ENCODE measurements at regions not wholly inside any gene's neighbourhood (a gene's known extent, or its start where the extent isn't known, plus 50 kb on each side); places are given as distances from the start of the nearest gene placed in this dataset.

DNA sequence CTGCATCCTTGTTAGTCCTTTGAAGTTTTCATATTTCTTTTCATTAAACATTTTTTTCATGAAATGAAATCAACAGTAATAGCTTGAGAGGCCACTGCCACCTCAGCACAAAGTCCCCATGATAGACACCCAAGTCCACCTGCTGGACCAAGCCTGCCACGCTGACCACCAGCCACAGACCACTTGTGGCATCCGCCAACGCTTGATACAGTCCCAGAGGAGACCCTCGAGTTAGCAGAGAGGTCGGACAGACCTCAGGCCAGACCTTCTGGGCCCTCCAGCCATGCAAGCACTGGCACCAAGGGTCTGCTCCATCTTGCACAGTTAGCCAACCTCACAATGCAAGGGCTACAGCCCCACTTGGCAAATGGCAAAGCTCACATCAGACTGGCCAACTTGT is 91.8 kb upstream of the RTL6 start:
- H3K27ac Mint-ChIP-seq, result no peak overlapping the region
- peaks cover 6 to 16% of the 10 kb centered on the region in 2 donors for H3K4me1 Mint-ChIP-seq (ENCODE audit: low read depth in 2 of 2)
- DNase-seq, result no peak
- ATAC-seq (replicated peaks), result no peak
- no peaks in the 10 kb centered on the region for H3K36me3 Mint-ChIP-seq (ENCODE audit: insufficient read depth)
- H3K4me3 Mint-ChIP-seq, result no peak overlapping the region
- peaks cover 47 to 74% of the 10 kb centered on the region in 2 donors for H3K27me3 Mint-ChIP-seq
- no peaks in the 10 kb centered on the region for H3K9me3 Mint-ChIP-seq

DNA sequence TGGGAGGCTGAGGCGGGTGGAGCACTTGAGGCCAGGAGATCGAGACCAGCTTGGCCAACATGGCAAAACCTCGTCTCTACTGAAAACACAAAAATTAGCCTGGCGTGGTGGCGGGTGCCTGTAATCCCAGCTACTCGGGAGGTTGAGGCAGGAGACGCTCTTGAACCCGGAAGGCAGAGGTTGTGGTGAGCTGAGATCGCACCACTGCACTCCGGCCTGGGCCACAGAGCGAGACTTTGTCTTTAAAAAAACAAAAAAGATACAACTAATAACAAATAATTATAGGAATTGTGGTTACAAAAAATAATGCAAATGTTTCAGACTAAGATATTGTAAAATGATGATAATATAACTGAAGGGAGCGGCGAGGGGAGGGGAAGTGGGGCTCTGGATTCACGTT is 90.3 kb upstream of the RTL6 start:
- Mint-ChIP-seq H3K27ac (no peak overlapping the region), H3K4me1 (ENCODE audit: low read depth in 2 of 2) (peaks cover 6 to 16% of the 10 kb centered on the region in 2 donors), H3K36me3 (ENCODE audit: insufficient read depth) (no peaks in the 10 kb centered on the region), H3K27me3 (peaks cover 51 to 74% of the 10 kb centered on the region in 2 donors), H3K4me3 (no peak overlapping the region), H3K9me3 (no peaks in the 10 kb centered on the region)
- no peak for ATAC-seq (replicated peaks)
- DNase-seq, result no peak

DNA sequence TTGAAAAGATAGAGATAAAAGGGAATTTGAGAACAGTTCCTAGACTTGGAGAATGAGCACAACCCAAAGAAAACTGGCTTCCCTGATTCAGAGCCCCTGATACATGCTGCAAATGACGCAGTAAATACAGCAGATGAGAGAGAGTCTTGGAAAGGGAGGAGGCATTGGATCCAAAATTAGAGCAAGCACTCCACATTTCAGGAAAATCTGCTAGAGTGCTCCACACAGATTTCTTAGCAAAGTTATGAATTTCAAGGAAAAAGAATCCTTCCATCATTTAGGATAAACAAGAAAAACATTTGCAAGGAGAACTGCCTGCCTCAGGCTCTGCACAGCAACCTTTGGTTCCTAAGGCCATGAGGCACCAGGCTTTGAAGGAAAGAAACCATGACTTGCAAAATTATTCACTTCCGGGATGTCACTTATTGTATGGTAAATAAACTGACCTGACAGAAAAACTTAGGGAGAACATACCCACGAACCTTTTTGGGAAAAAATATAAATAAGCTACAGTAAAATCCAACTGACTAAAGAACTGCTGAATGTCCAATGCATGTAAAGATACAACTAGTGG is 89.8 kb upstream of the RTL6 start:
- H3K36me3 Mint-ChIP-seq (ENCODE audit: insufficient read depth), result no peaks in the 10 kb centered on the region
- peaks cover 51 to 74% of the 10 kb centered on the region in 2 donors for H3K27me3 Mint-ChIP-seq
- no peak overlapping the region for H3K4me3 Mint-ChIP-seq
- H3K9me3 Mint-ChIP-seq, result no peaks in the 10 kb centered on the region
- H3K27ac Mint-ChIP-seq, result no peak overlapping the region
- H3K4me1 Mint-ChIP-seq (ENCODE audit: low read depth in 2 of 2), result peaks cover 6 to 16% of the 10 kb centered on the region in 2 donors
- DNase-seq, result no peak
- no peak for ATAC-seq (replicated peaks)

DNA sequence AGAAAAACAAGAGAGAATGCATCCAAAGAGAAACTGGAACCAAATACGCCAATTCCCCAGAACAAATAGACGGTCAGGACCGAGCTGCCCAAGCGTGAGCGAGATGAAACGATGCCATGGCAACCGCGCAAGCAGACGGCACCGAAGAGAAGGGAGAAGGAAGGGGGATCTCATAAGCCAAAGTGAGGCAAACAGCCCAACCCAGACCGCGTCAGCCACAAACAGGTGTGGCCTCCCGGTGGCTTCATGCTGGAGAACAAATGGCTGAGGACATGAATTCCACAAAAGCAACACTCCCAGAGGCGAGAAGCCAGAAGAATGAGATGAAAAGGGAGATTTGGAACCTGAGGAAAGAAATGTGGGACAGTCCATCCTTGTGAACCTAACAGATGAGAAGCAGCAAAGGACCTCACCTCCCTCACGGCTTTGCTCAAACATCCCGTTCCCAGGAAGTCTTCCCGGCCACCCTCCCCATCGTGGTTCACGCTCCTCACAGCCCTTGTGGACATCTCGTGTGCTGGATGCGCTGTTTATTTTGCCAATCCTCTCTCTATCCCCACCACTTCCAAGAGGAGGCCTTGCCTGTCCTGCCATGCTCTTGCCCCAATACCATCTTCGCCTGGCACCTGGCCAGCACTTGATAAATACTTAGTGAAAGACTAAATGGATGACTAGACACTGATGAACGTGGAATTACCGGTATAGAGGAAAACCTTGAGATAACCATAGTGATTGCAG is 89.1 kb upstream of the RTL6 start:
- peak overlapping the region in 1 of 2 donors; percentile 17 for H3K4me3 Mint-ChIP-seq
- ATAC-seq (replicated peaks) (peak; percentile 46), DNase-seq (no peak)
- no peaks in the 10 kb centered on the region for H3K36me3 Mint-ChIP-seq (ENCODE audit: insufficient read depth)
- peaks cover 52 to 74% of the 10 kb centered on the region in 2 donors for H3K27me3 Mint-ChIP-seq
- H3K27ac Mint-ChIP-seq, result no peak overlapping the region
- peaks cover 6 to 16% of the 10 kb centered on the region in 2 donors for H3K4me1 Mint-ChIP-seq (ENCODE audit: low read depth in 2 of 2)
- H3K9me3 Mint-ChIP-seq, result no peaks in the 10 kb centered on the region

- Mint-ChIP-seq H3K27ac (peak overlapping the region in 1 of 2 donors; percentile 12), H3K27me3 (peaks cover 52 to 72% of the 10 kb centered on the region in 2 donors), H3K4me1 (ENCODE audit: low read depth in 2 of 2) (peaks cover 6 to 16% of the 10 kb centered on the region in 2 donors), H3K9me3 (no peaks in the 10 kb centered on the region), H3K4me3 (peak overlapping the region in 1 of 2 donors; percentile 17), H3K36me3 (ENCODE audit: insufficient read depth) (no peaks in the 10 kb centered on the region)
- no peak for ATAC-seq (replicated peaks)
- no peak for DNase-seq
Measured at GRCh38 chr22:44586351-44586990, 88.4 kb upstream of the RTL6 start.

- ATAC-seq (replicated peaks), result no peak
- H3K4me1 Mint-ChIP-seq (ENCODE audit: low read depth in 2 of 2), result peaks cover 6 to 16% of the 10 kb centered on the region in 2 donors
- H3K36me3 Mint-ChIP-seq (ENCODE audit: insufficient read depth), result no peaks in the 10 kb centered on the region
- H3K9me3 Mint-ChIP-seq, result no peaks in the 10 kb centered on the region
- H3K4me3 Mint-ChIP-seq, result no peak overlapping the region
- no peak overlapping the region for H3K27ac Mint-ChIP-seq
- DNase-seq, result no peak
- H3K27me3 Mint-ChIP-seq, result peaks cover 52 to 74% of the 10 kb centered on the region in 2 donors
Measured at GRCh38 chr22:44585559-44586350, 87.7 kb upstream of the RTL6 start.

DNA sequence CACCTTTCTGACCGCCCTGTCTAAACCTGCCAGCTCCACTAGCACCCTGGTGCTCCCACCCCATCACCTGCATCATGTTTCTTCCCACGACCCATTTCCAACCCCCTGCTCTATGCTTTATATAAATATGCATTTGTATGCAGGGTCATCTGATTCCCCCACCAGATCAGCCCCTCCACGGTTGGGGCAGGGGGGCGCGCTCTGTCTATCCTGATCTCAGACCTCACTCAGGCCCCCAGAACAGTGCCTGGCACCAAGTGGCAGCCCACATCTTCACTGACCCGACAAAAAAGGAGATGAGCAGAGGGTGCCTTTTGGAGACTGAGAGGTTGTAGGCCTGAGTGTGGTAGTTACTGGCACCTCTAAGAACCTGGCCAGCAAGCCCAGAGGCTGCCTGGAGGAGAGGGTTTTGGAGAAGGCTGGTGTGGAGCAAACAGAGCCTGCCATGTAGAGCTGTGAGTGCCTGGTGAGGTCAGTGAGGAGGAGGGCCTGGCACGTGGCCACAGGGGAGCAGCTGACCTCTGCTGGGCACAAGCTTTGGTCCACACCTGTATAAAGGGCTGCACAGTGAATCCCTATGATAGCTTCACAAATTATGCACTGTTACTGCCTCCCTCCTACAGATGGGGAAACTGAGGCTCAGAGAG is 86.3 kb upstream of the RTL6 start:
- Mint-ChIP-seq H3K36me3 (ENCODE audit: insufficient read depth) (no peaks in the 10 kb centered on the region), H3K4me3 (no peak overlapping the region), H3K4me1 (ENCODE audit: low read depth in 2 of 2) (peaks cover 6 to 16% of the 10 kb centered on the region in 2 donors), H3K9me3 (no peaks in the 10 kb centered on the region), H3K27ac (no peak overlapping the region), H3K27me3 (peaks cover 56 to 74% of the 10 kb centered on the region in 2 donors)
- ATAC-seq (replicated peaks) (no peak), DNase-seq (no peak)

DNA sequence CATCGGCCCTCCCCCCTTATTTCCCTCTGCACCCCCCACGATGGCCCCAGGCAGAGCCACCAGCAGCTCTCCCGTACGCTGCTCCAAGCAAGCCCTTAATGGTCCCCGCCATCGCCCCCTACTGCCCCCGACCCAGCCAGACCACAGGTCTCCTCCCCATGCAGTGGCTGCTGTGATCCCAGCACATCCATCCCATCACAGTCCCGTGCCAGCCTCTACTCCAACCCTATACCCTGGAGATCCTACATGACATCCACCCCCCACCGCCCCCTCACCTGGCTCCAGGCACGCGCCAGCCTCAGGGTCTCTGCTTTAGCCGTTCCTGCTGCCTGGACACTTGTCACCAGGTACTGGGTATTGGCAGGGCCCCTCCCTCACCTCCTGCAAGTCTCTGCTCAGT is 85.8 kb upstream of the RTL6 start:
- Mint-ChIP-seq H3K27me3 (peaks cover 56 to 79% of the 10 kb centered on the region in 2 donors), H3K4me1 (ENCODE audit: low read depth in 2 of 2) (peaks cover 6 to 16% of the 10 kb centered on the region in 2 donors), H3K4me3 (no peak overlapping the region), H3K27ac (no peak overlapping the region), H3K9me3 (no peaks in the 10 kb centered on the region), H3K36me3 (ENCODE audit: insufficient read depth) (no peaks in the 10 kb centered on the region)
- ATAC-seq (replicated peaks) (no peak), DNase-seq (no peak)

DNA sequence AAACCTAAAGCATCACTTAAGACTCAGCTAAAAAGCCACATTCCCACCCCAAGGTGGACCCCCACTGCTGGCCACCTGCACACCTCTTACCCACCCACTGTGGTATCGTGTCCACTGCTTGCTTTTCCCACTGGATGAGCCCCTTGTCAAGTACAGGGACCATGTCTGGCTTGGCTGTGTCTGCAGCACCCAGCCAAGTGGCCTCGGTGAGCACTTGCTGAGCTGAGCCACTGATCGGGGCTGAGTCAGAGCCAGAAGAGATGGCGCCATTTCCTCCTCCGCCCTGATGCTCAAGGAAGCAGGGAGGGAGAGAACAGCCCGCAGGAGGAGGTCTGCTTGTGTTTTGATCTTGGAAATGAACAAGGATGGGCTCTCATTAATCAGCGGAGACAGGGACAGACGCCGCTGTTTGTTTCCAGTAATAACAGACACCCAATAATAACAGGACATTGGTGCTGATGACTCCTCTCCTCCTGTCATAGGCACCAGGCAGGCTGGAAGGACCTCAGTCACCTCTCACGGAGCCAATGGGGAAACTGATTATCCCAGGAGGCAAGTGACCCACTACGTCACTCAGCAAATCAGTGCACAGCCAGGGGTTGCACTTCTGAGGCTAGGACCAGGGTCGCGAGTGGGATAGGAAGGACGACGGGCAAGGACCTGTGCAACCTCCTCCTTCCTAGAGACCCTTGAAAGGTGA is 85.2 kb upstream of the RTL6 start:
- ATAC-seq (replicated peaks), result no peak
- Mint-ChIP-seq H3K27ac (peak overlapping the region in 1 of 2 donors; percentile 36), H3K4me3 (no peak overlapping the region), H3K27me3 (peaks cover 56 to 84% of the 10 kb centered on the region in 2 donors), H3K9me3 (no peaks in the 10 kb centered on the region), H3K36me3 (ENCODE audit: insufficient read depth) (no peaks in the 10 kb centered on the region), H3K4me1 (ENCODE audit: low read depth in 2 of 2) (peaks cover 6 to 16% of the 10 kb centered on the region in 2 donors)
- DNase-seq, result no peak

GRCh38 chr22:44582016-44582415 is 84.0 kb upstream of the RTL6 start:
- H3K36me3 Mint-ChIP-seq (ENCODE audit: insufficient read depth), result no peaks in the 10 kb centered on the region
- no peak overlapping the region for H3K27ac Mint-ChIP-seq
- H3K4me1 Mint-ChIP-seq (ENCODE audit: low read depth in 2 of 2), result peaks cover 5 to 15% of the 10 kb centered on the region in 2 donors
- no peaks in the 10 kb centered on the region for H3K9me3 Mint-ChIP-seq
- DNase-seq (no peak), ATAC-seq (replicated peaks) (no peak)
- H3K4me3 Mint-ChIP-seq, result no peak overlapping the region
- peaks cover 47 to 84% of the 10 kb centered on the region in 2 donors for H3K27me3 Mint-ChIP-seq

GRCh38 chr22:44581096-44581435 is 83.0 kb upstream of the RTL6 start:
- Mint-ChIP-seq H3K27ac (no peak overlapping the region), H3K4me3 (no peak overlapping the region), H3K27me3 (peaks cover 42 to 84% of the 10 kb centered on the region in 2 donors), H3K36me3 (ENCODE audit: insufficient read depth) (no peaks in the 10 kb centered on the region), H3K4me1 (ENCODE audit: low read depth in 2 of 2) (peaks cover 0 to 5% of the 10 kb centered on the region in 2 donors), H3K9me3 (no peaks in the 10 kb centered on the region)
- DNase-seq (no peak), ATAC-seq (replicated peaks) (no peak)

- ATAC-seq (replicated peaks) (no peak), DNase-seq (no peak)
- peaks cover 42 to 84% of the 10 kb centered on the region in 2 donors for H3K27me3 Mint-ChIP-seq
- H3K9me3 Mint-ChIP-seq, result no peaks in the 10 kb centered on the region
- H3K4me3 Mint-ChIP-seq, result no peak overlapping the region
- no peaks in the 10 kb centered on the region for H3K36me3 Mint-ChIP-seq (ENCODE audit: insufficient read depth)
- H3K27ac Mint-ChIP-seq, result no peak overlapping the region
- H3K4me1 Mint-ChIP-seq (ENCODE audit: low read depth in 2 of 2), result peaks cover 0 to 4% of the 10 kb centered on the region in 2 donors
Measured at GRCh38 chr22:44580176-44581095, 82.4 kb upstream of the RTL6 start.

All from effector memory CD8-positive, alpha-beta T cell (primary cell).